GM08714 (cell line): ENCODE measurements at regions not wholly inside any gene's neighbourhood (a gene's known extent, or its start where the extent isn't known, plus 50 kb on each side); places are given as distances from the start of the nearest gene placed in this dataset.
"Not testable (repeated sequence)": the region's sequence is repeated elsewhere in the genome, so short reads cannot be mapped to it uniquely, and the experiment has no call there.

Experiments
- H3K4me3 ChIP-seq: fragments of 200-500 bp; sonication (Bioruptor generic); 2 replicates; pipeline ENCODE4 v1.5.1; 2014; ENCODE audit warnings: mild to moderate bottlenecking, low read length, inconsistent platforms
- ZNF274 ChIP-seq: IDR thresholded peaks from 2 replicates; pipeline ENCODE4 v1.6.1; 2012; ENCODE audit warnings: mild to moderate bottlenecking, low read depth, low read length

DNA sequence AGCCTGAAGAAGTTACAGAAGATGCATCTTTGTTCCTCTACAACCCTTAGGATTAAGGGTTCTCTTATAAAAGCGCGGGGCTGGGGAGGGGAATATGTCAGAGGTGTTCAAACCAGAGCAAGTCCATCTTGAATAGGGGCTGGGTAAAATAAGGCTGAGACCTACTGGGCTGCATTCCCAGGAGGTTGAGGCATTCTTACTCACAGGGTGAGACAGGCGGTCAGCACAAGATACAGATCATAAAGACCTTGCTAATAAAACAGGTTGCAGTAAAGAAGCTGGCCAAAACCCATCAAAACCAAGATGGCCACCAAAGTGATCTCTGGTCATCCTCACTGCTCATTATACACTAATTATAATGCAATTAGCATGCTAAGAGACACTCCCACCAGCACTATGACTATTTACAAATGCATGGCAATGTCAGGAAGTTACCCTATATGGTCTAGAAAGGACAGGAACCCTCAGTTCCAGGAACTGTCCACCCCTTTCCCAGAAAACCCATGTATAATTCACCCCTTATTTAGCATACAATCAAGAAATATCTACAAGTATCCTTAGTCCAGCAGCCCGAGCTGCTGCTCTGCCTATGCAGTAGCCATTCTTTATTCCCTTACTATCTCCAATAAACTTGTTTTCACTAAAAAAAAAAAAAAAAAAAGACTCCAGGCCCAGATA, 108.1 kb upstream of the FOXN3 start:
- no peak for TF ChIP-seq ZNF274
- H3K4me3 ChIP-seq: no peak overlapping the region

DNA sequence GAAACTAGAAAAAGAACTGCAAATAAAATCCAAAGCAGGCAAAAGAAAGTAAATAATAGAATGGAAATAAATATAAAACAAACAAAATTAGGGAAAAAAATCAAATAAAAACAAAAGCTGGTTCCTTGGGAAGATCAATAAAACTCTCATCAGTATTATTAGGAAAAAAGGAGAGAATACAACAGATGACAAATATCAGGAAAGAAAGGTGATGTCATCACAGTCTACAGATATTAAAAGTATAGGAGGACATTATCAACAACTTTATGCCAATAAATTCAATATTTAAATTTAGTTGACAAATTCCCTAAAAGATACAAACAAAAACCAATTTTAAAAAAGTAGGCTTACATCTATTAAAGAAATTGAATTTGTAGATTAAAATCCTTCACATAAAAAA, 107.4 kb upstream of the FOXN3 start:
- TF ChIP-seq ZNF274: no peak
- H3K4me3 ChIP-seq: no peak overlapping the region

GRCh38 chr14:89521988-89522387, 105.0 kb upstream of the FOXN3 start:
- TF ChIP-seq ZNF274: no peak

DNA sequence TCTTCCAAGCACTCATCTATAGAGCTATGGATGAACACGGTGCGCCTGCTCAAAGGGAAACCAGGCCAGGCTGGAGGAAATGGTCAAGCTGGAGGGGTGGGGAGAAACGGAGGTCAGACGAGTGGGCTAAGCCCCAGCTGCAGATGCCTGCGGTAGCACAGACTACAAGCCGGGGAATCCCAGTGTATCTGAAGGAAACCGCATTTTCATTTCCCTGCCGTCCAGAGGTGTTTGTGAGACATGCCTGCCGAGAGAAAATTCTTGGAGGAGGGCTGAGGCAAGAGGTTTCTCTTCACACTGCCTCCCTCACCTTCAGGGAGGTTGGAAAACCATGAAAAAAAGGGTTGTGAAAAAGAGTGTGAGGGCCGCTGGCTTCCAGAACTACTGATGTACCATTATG, 102.0 kb upstream of the FOXN3 start:
- TF ChIP-seq ZNF274: no peak
- no peak overlapping the region for H3K4me3 ChIP-seq

More at GRCh38 chr14:89521988-89522387, 105.0 kb upstream of the FOXN3 start:
- H3K4me3 ChIP-seq: no peak overlapping the region

DNA sequence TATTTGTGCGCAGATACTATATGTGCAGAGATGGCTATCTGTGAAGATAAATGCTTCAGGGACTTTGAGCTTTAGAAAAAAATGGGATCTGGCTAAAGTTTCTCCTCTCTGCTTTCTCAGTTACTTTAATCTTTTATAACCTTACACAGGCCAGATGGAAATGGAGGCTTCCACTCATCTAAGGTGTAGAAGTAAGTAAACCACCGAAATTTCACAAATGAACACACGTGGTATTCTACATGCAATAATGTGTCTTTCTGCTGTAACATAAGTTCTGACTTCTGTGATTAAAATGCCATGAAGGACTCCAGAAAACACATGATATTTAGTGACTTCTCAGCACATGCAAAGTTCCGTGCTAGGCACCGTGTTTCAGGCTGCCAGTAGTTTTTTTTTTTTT, 99.1 kb upstream of the FOXN3 start:
- no peak for TF ChIP-seq ZNF274
- H3K4me3 ChIP-seq: no peak overlapping the region

DNA sequence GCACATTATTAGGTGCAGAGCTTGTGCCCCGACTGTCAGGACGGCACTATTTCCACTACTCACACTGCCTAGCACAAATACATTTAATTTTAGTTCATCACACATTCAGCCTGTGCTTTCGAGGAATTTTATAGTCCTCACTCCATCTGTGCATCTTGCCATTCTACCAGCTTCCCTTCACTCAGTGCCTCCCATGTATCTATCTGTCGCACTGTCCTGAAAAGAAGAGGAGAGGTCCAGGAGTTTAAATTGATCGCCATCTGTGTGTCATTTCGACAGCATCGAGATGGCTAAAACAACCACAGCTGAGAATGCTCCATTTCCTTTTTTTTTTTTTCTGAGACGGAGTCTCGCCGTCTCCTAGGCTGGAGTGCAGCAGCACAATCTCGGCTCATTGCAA, 97.6 kb upstream of the FOXN3 start:
- H3K4me3 ChIP-seq: no peak overlapping the region
- no peak for TF ChIP-seq ZNF274

DNA sequence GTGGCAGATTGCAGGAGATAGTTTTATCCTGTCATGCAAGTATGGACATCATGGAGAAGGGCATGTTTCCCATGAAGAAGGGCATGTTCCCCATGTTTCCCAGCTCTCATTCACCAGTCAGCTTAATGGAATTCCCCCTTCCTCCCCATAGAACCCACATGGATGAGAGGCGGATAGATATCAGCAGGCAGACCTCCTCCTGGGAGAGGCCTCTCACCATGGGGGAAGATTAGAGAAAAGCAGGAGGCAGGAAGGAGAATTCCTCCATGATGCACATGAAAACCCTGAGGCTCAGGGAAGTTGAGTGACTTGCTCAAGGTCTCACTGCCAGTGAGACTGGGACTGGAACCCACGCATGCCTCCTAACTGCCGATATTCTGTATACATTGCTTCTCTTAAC, 92.9 kb upstream of the FOXN3 start:
- TF ChIP-seq ZNF274: no peak
- no peak overlapping the region for H3K4me3 ChIP-seq

GRCh38 chr14:89508863-89509262, 91.8 kb upstream of the FOXN3 start:
- no peak for TF ChIP-seq ZNF274

DNA sequence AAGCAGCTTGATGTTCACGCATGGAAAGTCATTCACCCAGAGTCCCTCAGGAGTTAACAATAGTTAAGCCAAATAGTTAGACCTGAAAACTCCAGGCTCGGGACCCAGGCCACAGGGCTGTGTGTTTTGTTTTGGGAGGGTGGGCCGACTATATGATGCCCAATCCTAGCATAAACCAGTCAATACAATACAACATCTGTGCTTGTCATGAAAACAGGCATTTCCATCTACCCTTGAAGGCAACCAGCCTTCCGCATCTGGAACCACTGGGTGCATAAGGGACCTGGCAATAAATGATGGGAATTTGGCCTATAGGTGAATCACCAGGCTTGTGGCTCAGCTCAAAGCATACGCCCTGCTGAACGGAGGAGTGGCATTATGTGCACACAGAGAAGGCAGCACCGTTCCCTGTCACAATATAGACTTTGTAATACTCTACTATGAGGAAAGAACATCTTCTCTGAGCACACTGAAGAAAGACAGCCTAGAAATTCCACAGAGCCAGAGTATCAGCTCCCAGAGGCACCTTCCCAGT, 91.0 kb upstream of the FOXN3 start:
- TF ChIP-seq ZNF274: no peak
- no peak overlapping the region for H3K4me3 ChIP-seq

More at GRCh38 chr14:89508863-89509262, 91.8 kb upstream of the FOXN3 start:
- H3K4me3 ChIP-seq: no peak overlapping the region

- H3K4me3 ChIP-seq: no peak overlapping the region
- TF ChIP-seq ZNF274: no peak
Measured at GRCh38 chr14:89507521-89507920, 90.5 kb upstream of the FOXN3 start.

- H3K4me3 ChIP-seq: not testable (repeated sequence)
Measured at GRCh38 chr14:89506891-89507452, 89.9 kb upstream of the FOXN3 start.

DNA sequence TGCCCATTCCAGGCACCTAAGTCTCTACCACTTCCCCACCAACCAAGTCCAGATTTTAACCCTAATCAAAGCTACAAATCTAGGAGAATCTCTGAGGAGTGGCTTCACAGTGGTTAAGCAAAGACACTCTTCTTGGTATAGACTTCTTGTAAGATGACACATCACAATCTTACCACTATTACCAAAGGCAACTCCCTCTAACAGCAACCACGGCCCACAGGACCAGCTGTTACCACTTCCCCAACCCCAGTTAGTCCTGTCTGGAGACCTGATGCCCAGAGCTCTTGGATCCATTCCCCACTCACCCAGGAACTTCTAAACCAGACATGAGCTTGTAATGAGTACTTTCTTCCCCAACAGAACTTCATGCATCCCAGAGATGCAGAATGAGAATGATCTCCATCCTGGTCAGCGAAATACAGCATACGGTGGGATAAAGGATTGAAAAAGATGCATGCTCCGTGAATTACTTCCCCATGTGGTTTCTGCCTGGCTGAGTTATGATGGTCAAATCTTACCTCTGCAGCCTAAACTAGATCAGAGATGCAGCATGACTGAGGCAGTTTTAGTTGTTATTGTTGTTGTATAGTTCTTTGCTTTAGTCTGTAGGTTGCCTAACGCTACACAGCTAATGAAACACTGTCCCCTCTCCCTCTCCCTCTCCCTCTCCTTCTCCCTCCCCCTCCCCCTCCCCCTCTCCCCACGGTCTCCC, 87.7 kb upstream of the FOXN3 start:
- TF ChIP-seq ZNF274: no peak
- H3K4me3 ChIP-seq: no peak overlapping the region

- no peak for TF ChIP-seq ZNF274
Measured at GRCh38 chr14:89504091-89504490, 87.1 kb upstream of the FOXN3 start.

GRCh38 chr14:89503431-89503996, 86.5 kb upstream of the FOXN3 start:
- no peak for TF ChIP-seq ZNF274
- H3K4me3 ChIP-seq: no peak overlapping the region

More at GRCh38 chr14:89504091-89504490, 87.1 kb upstream of the FOXN3 start:
- H3K4me3 ChIP-seq: no peak overlapping the region

GRCh38 chr14:89502966-89503365, 85.9 kb upstream of the FOXN3 start:
- no peak overlapping the region for H3K4me3 ChIP-seq
- TF ChIP-seq ZNF274: no peak
